ENCODE measurements at regions not wholly inside any gene's neighbourhood (a gene's known extent, or its start where the extent isn't known, plus 50 kb on each side); places are given as distances from the start of the nearest gene placed in this dataset.

DNA sequence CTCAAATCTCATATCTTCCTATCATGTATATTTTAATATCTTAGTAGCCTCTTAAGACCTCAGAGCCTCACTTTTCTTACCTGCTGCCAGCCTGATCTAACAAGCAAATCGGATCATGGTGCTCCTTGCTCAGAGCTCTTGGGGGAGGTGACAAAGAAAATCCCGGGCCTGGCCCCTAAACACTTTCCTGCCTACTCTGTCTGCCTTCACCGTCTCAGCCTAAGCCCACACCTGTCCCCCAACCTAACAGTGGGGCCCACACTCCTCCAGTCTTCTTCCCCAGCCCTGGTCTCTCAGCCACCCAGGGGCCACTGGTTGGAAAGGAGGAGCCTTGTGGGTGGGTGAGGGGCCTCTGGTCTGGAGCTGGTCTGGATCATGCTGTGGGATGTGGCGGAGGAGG is 207.3 kb downstream of the HAUS1 start:
- RAD21 ChIA-PET (ENCODE audit: low non-redundant PET in 1 of 2, low total read pairs in 2 of 2, uncharacterized antibody in 2 of 2, unreplicated experiment in 2 of 2), result no interaction called here
- no peak for ATAC-seq
- Histone ChIP-seq H3K9ac (ENCODE audit: low read length) (no peak overlapping the region), H3K27me3 (ENCODE audit: insufficient read depth, low read length) (no peaks in the 10 kb centered on the region), H3K36me3 (ENCODE audit: control insufficient read depth in 1 of 2, insufficient read depth in 2 of 2, low read length in 2 of 2) (no peaks in the 10 kb centered on the region), H3K4me3 (replicated peaks in 1 of 2; ENCODE audit: low read depth in 1 of 2, low read length in 2 of 2) (no peak overlapping the region), H3K9me2 (ENCODE audit: insufficient read depth) (no peaks in the 10 kb centered on the region), H3K4me2 (ENCODE audit: low read length) (no peak overlapping the region), H2AFZ (ENCODE audit: low read depth, low read length, poor library complexity, severe bottlenecking) (no peak overlapping the region), H3K4me1 (ENCODE audit: control insufficient read depth in 1 of 2, insufficient read depth in 2 of 2, low read length in 2 of 2) (no peaks in the 10 kb centered on the region), H3K9me3 (ENCODE audit: control insufficient read depth in 1 of 2, insufficient read depth in 1 of 2, low read depth in 1 of 2, low read length in 2 of 2) (no peaks in the 10 kb centered on the region), H3K79me2 (ENCODE audit: insufficient read depth, low read length) (no peaks in the 10 kb centered on the region), H4K20me1 (ENCODE audit: insufficient read depth) (no peaks in the 10 kb centered on the region), H3K27ac (ENCODE audit: low read depth, low read length) (no peak overlapping the region)
- no peak for TF ChIP-seq CEBPB (IDR thresholded peaks at IDR 0.05; ENCODE audit: low read depth)
- TF ChIP-seq, protein P1, sequence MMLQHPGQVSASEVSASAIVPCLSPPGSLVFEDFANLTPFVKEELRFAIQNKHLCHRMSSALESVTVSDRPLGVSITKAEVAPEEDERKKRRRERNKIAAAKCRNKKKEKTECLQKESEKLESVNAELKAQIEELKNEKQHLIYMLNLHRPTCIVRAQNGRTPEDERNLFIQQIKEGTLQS (IDR thresholded peaks at IDR 0.05), result no peak
- TF ChIP-seq POLR2A (IDR thresholded peaks at IDR 0.05; ENCODE audit: borderline replicate concordance, extremely low read depth, insufficient read depth, insufficient read length), result no peak
- no peak for TF ChIP-seq RAD21 (IDR thresholded peaks at IDR 0.05; ENCODE audit: low read depth)
- no peak for TF ChIP-seq CBX3 (IDR thresholded peaks at IDR 0.05; ENCODE audit: low read depth)
- no peak for TF ChIP-seq EGR1 (IDR thresholded peaks at IDR 0.05; ENCODE audit: low read depth)
- no peak for TF ChIP-seq ZFX (IDR thresholded peaks at IDR 0.05)
- TF ChIP-seq, protein P2, sequence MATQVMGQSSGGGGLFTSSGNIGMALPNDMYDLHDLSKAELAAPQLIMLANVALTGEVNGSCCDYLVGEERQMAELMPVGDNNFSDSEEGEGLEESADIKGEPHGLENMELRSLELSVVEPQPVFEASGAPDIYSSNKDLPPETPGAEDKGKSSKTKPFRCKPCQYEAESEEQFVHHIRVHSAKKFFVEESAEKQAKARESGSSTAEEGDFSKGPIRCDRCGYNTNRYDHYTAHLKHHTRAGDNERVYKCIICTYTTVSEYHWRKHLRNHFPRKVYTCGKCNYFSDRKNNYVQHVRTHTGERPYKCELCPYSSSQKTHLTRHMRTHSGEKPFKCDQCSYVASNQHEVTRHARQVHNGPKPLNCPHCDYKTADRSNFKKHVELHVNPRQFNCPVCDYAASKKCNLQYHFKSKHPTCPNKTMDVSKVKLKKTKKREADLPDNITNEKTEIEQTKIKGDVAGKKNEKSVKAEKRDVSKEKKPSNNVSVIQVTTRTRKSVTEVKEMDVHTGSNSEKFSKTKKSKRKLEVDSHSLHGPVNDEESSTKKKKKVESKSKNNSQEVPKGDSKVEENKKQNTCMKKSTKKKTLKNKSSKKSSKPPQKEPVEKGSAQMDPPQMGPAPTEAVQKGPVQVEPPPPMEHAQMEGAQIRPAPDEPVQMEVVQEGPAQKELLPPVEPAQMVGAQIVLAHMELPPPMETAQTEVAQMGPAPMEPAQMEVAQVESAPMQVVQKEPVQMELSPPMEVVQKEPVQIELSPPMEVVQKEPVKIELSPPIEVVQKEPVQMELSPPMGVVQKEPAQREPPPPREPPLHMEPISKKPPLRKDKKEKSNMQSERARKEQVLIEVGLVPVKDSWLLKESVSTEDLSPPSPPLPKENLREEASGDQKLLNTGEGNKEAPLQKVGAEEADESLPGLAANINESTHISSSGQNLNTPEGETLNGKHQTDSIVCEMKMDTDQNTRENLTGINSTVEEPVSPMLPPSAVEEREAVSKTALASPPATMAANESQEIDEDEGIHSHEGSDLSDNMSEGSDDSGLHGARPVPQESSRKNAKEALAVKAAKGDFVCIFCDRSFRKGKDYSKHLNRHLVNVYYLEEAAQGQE (IDR thresholded peaks at IDR 0.05; ENCODE audit: low read depth), result no peak
- TF ChIP-seq SP1 (IDR thresholded peaks at IDR 0.05; ENCODE audit: low read depth), result no peak
- TF ChIP-seq, protein P3, sequence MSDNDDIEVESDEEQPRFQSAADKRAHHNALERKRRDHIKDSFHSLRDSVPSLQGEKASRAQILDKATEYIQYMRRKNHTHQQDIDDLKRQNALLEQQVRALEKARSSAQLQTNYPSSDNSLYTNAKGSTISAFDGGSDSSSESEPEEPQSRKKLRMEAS (IDR thresholded peaks at IDR 0.05), result no peak
- TF ChIP-seq FOSL1 (IDR thresholded peaks at IDR 0.05; ENCODE audit: low read depth), result no peak
- TF ChIP-seq, protein P4, sequence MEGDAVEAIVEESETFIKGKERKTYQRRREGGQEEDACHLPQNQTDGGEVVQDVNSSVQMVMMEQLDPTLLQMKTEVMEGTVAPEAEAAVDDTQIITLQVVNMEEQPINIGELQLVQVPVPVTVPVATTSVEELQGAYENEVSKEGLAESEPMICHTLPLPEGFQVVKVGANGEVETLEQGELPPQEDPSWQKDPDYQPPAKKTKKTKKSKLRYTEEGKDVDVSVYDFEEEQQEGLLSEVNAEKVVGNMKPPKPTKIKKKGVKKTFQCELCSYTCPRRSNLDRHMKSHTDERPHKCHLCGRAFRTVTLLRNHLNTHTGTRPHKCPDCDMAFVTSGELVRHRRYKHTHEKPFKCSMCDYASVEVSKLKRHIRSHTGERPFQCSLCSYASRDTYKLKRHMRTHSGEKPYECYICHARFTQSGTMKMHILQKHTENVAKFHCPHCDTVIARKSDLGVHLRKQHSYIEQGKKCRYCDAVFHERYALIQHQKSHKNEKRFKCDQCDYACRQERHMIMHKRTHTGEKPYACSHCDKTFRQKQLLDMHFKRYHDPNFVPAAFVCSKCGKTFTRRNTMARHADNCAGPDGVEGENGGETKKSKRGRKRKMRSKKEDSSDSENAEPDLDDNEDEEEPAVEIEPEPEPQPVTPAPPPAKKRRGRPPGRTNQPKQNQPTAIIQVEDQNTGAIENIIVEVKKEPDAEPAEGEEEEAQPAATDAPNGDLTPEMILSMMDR (IDR thresholded peaks at IDR 0.05 in 2 of 3, conservative IDR thresholded peaks at IDR 0.05 in 1 of 3; ENCODE audit: borderline replicate concordance in 1 of 3, insufficient read depth in 1 of 3, low read depth in 2 of 3, low read length in 2 of 3), result no peak
- TF ChIP-seq EZH2phosphoT487 (IDR thresholded peaks at IDR 0.05; ENCODE audit: borderline replicate concordance), result no peak
- TF ChIP-seq POLR2AphosphoS5 (IDR thresholded peaks at IDR 0.05; ENCODE audit: low read depth, low read length), result no peak
- DNase-seq (ENCODE audit: low read depth, low spot score), result no peak
- POLR2A ChIA-PET, result no interaction called here
- CTCF ChIA-PET, result no interaction called here
- intact Hi-C loops (cut with micrococcal nuclease), result no loop called here
- no TSS peak for BruUV-seq (replicated peaks)

All from HCT116 (cell line).